Astrocyte of the spinal cord (primary cell): ENCODE measurements at regions not wholly inside any gene's neighbourhood (a gene's known extent, or its start where the extent isn't known, plus 50 kb on each side); places are given as distances from the start of the nearest gene placed in this dataset.
"Not testable (repeated sequence)": the region's sequence is repeated elsewhere in the genome, so short reads cannot be mapped to it uniquely, and the experiment has no call there.

Experiments used
- DNase-seq: peaks from one replicate; pipeline ENCODE4 v3.0.0; 2011; ENCODE audit warnings: low read depth, low spot score
- H3K4me3 ChIP-seq: 2 replicates; pipeline ENCODE4 v1.5.1; 2011; ENCODE audit warnings: low read depth, mild to moderate bottlenecking, low read length, moderate library complexity
- CTCF ChIP-seq: IDR thresholded peaks from 2 replicates; pipeline ENCODE4 v1.5.1; 2012; ENCODE audit warnings: low read depth, mild to moderate bottlenecking, low read length, inconsistent platforms
- in situ Hi-C: cut with HindIII; loops from 2 replicates; pipeline ENCODE4 v1.10.0; 2017; ENCODE audit warnings: low sequenced_read_pairs

GRCh38 chr12:9367828-9368227, 159.6 kb upstream of the PZP start:
- no peak overlapping the region for H3K4me3 ChIP-seq
- TF ChIP-seq CTCF = no peak
- in situ Hi-C loops = no loop called here
- DNase-seq = no peak

DNA sequence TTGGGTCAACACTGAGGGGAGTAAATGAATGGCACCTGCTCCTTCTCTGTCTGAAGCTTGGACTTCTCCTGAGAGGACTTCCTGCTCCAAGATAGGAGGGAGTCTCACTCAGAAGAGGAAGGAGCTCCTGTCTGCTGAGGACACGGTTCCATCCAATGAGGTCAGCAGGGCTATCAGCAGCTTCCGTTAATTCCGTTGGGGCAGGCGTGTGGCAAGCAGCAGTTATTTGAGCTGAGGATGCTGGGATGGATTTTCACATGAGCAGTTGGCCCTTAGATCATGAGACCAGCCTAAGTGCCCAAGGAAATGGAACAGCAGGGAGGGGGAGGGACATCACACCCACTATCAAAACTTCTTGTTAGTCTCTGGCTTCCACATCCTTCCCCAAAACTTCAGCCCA, 159.0 kb upstream of the PZP start:
- no peak for TF ChIP-seq CTCF
- no peak overlapping the region for H3K4me3 ChIP-seq
- no peak for DNase-seq
- in situ Hi-C loops = no loop called here

DNA sequence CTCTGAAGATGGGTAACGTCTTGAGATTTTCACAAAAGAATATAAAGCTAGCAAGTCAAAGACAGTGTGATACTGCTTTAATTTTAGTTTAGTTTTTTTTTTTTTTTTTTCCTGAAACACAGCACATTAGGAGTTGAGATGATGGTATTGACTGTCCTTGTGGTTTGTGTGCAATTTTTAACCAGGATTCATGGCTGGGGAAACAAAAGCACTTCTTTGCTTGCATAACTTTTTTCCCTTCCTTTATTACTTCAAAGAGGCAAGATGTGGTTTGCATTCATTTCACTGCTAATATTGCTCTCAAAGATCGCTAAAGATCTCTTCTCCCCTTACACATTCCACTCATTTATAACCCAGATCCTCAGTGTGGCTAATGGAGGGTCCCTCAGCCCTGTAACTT, 157.1 kb upstream of the PZP start:
- no peak for TF ChIP-seq CTCF
- no peak overlapping the region for H3K4me3 ChIP-seq
- in situ Hi-C loops = no loop called here
- peak; percentile 72 for DNase-seq

DNA sequence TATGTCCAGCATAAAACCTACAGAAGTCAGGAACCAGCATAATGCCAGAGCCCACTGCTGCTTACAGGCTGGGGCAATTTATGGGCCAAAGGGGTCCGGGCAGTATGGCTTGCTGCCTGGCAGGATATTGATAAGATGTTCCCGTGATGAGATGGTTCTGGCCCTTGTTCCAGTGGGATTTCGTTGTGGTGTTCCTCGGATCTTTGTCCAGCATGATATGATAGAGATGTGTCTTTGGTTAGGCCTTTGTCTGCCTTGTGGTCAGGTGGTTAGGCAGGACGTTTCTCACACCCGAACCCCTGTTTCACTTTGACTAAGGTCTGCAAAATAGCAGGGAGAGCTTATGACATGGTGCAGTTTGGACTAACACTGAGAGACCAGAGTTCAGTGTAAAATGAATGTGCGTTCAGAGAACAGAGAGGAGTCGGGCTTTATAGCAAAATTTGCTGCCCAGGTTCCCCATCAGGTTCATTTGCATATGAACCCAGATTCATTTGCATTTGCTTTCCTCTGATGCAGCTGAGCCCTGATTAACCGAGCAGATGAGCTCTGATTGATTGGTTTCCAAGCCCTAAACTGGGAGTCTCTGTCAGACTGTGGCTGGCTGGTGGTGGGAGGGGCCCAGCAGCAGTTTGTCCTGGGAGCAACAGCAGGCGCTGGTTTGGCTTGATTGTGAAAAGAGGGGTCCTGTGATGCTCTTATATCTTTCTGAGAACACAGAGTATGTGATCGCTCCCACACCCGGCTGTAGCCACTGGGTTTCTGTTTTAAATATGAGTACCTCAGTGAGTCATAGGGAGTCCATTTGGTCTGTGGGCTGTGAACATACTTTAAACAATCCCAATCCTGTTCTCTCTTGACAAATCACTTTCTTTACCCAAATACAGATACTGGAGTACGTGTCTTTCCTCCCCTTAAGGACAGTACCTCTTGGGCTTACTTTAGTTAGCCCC, 156.3 kb upstream of the PZP start:
- no peak overlapping the region for H3K4me3 ChIP-seq
- in situ Hi-C loops = no loop called here
- TF ChIP-seq CTCF = no peak
- peak; percentile 87 for DNase-seq

GRCh38 chr12:9363145-9363544, 154.9 kb upstream of the PZP start:
- H3K4me3 ChIP-seq = no peak overlapping the region
- no peak for TF ChIP-seq CTCF
- in situ Hi-C loops = no loop called here
- DNase-seq = no peak

DNA sequence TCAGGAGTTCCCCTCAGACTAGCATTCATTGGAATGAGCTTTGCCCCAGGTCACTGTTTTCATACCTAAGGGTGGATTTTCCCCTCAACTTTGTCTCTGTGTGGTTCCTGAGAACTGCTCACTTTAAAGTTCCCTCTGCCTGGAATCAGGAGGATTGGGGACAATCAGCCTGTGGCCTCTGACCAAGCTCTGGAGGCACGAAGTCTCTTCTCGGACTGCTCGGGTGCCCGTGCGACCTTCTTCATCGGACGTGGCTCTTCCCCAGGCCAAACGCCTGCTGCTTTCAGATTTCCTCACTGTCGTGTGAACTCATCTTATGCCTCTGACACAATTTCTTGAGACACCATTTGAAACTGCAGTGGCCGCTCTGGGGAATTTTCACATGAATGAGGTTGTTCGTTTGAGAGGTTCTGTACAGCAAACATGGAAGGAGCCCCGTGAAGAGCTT, 153.7 kb upstream of the PZP start:
- in situ Hi-C loops = no loop called here

GRCh38 chr12:9354009-9354754, 146.0 kb upstream of the PZP start:
- in situ Hi-C loops, DNase-seq, H3K4me3 ChIP-seq: not testable (repeated sequence)

More for the DNA sequence above, 153.7 kb upstream of the PZP start:
- no peak overlapping the region for H3K4me3 ChIP-seq
- no peak for TF ChIP-seq CTCF
- no peak for DNase-seq
